ENCODE measurements at regions not wholly inside any gene's neighbourhood (a gene's known extent, or its start where the extent isn't known, plus 50 kb on each side); places are given as distances from the start of the nearest gene placed in this dataset.
"Not testable (repeated sequence)": the region's sequence is repeated elsewhere in the genome, so short reads cannot be mapped to it uniquely, and the experiment has no call there.

GRCh38 chr14:82963756-82964155, 1430.1 kb upstream of the SEL1L start:
- in situ Hi-C loops (cut with MboI; ENCODE audit: low pct_ligation_motif_present in 1 of 4, low pct_unique_long_range_greater_than_20kb in 1 of 4, low sequenced_read_pairs in 3 of 4), result no loop called here
- no peak overlapping the region for H3K4me3 ChIP-seq
- WGBS, 2 donors (ENCODE audit: low coverage in 1 of 2), result 89 to 94% methylated on average over 2 of the region's 2 CpGs

GRCh38 chr14:82987502-82988124, 1454.0 kb upstream of the SEL1L start:
- no peaks in the 10 kb centered on the region for H3K27me3 ChIP-seq
- H3K36me3 ChIP-seq, result no peaks in the 10 kb centered on the region
- intact Hi-C loops (cut with DNase I; ENCODE audit: low total_unique reads), result no loop called here
- TF ChIP-seq POLR2A (IDR thresholded peaks at IDR 0.05) (no peak), EP300 (IDR thresholded peaks at IDR 0.05; ENCODE audit: low read depth) (no peak), CTCF (IDR thresholded peaks at IDR 0.05) (no peak), POLR2AphosphoS5 (IDR thresholded peaks at IDR 0.05) (no peak)
- H3K4me3 ChIP-seq, result no peak overlapping the region
- H3K4me1 ChIP-seq, result no peaks in the 10 kb centered on the region
- in situ Hi-C loops (cut with MboI; ENCODE audit: low pct_ligation_motif_present in 1 of 4, low pct_unique_long_range_greater_than_20kb in 1 of 4, low sequenced_read_pairs in 3 of 4), result no loop called here
- DNase-seq, result no peak
- no peak overlapping the region for H3K27ac ChIP-seq
- 43 to 62% methylated on average over 5 of the region's 5 CpGs for WGBS, 2 donors (ENCODE audit: low coverage in 1 of 2)
- H3K9me3 ChIP-seq, result no peaks in the 10 kb centered on the region

More at GRCh38 chr14:82963756-82964155, 1430.1 kb upstream of the SEL1L start:
- H3K27me3 ChIP-seq, result no peaks in the 10 kb centered on the region
- TF ChIP-seq CTCF (IDR thresholded peaks at IDR 0.05) (no peak), POLR2AphosphoS5 (IDR thresholded peaks at IDR 0.05) (no peak), POLR2A (IDR thresholded peaks at IDR 0.05) (no peak)
- H3K4me1 ChIP-seq, result no peaks in the 10 kb centered on the region
- H3K27ac ChIP-seq, result no peak overlapping the region
- no peaks in the 10 kb centered on the region for H3K9me3 ChIP-seq
- no peak for DNase-seq
- H3K36me3 ChIP-seq, result no peaks in the 10 kb centered on the region
- intact Hi-C loops (cut with DNase I; ENCODE audit: low total_unique reads), result no loop called here

- in situ Hi-C loops (cut with MboI; ENCODE audit: low pct_ligation_motif_present in 1 of 4, low pct_unique_long_range_greater_than_20kb in 1 of 4, low sequenced_read_pairs in 3 of 4); H3K4me1 ChIP-seq; H3K27ac ChIP-seq; intact Hi-C loops (cut with DNase I; ENCODE audit: low total_unique reads); H3K27me3 ChIP-seq; H3K36me3 ChIP-seq; DNase-seq; H3K4me3 ChIP-seq; H3K9me3 ChIP-seq: not testable (repeated sequence)
- 86% methylated on average over 8 of the region's 8 CpGs; no CpG with 5 or more reads in 1 of the 2 donors for WGBS, 2 donors (ENCODE audit: low coverage in 1 of 2)
Observed at GRCh38 chr14:82994547-82994946, 1460.9 kb upstream of the SEL1L start.

- intact Hi-C loops (cut with DNase I; ENCODE audit: low total_unique reads), result no loop called here
- H3K4me1 ChIP-seq, result no peaks in the 10 kb centered on the region
- H3K4me3 ChIP-seq, result no peak overlapping the region
- H3K36me3 ChIP-seq, result no peaks in the 10 kb centered on the region
- no peak for DNase-seq
- H3K9me3 ChIP-seq, result no peaks in the 10 kb centered on the region
- no peak overlapping the region for H3K27ac ChIP-seq
- no peak for TF ChIP-seq POLR2A (IDR thresholded peaks at IDR 0.05)
- no peak for TF ChIP-seq POLR2AphosphoS5 (IDR thresholded peaks at IDR 0.05)
- TF ChIP-seq EP300 (IDR thresholded peaks at IDR 0.05; ENCODE audit: low read depth), result no peak
- no peak for TF ChIP-seq CTCF (IDR thresholded peaks at IDR 0.05)
- in situ Hi-C loops (cut with MboI; ENCODE audit: low pct_ligation_motif_present in 1 of 4, low pct_unique_long_range_greater_than_20kb in 1 of 4, low sequenced_read_pairs in 3 of 4), result no loop called here
- no peaks in the 10 kb centered on the region for H3K27me3 ChIP-seq
Observed at GRCh38 chr14:82999802-83000201, 1466.1 kb upstream of the SEL1L start.

- Histone ChIP-seq H3K4me1 (no peaks in the 10 kb centered on the region), H3K36me3 (no peaks in the 10 kb centered on the region), H3K9me3 (no peaks in the 10 kb centered on the region), H3K27ac (no peak overlapping the region), H3K27me3 (no peaks in the 10 kb centered on the region), H3K4me3 (no peak overlapping the region)
- in situ Hi-C loops (cut with MboI; ENCODE audit: low pct_ligation_motif_present in 1 of 4, low pct_unique_long_range_greater_than_20kb in 1 of 4, low sequenced_read_pairs in 3 of 4), result no loop called here
- no peak for DNase-seq
- intact Hi-C loops (cut with DNase I; ENCODE audit: low total_unique reads), result no loop called here
- TF ChIP-seq CTCF (IDR thresholded peaks at IDR 0.05), result no peak
- no peak for TF ChIP-seq POLR2AphosphoS5 (IDR thresholded peaks at IDR 0.05)
- no peak for TF ChIP-seq EP300 (IDR thresholded peaks at IDR 0.05; ENCODE audit: low read depth)
- no peak for TF ChIP-seq POLR2A (IDR thresholded peaks at IDR 0.05)
- 51 to 60% methylated on average over 1 to 2 of the region's 2 CpGs for WGBS, 2 donors (ENCODE audit: low coverage in 1 of 2)
Observed at GRCh38 chr14:83004456-83005006, 1470.9 kb upstream of the SEL1L start.

Measured in transverse colon (tissue), 4 donors.